Osteoblast (primary cell): ENCODE measurements at regions not wholly inside any gene's neighbourhood (a gene's known extent, or its start where the extent isn't known, plus 50 kb on each side); places are given as distances from the start of the nearest gene placed in this dataset.
A peak's percentile ranks its signal among the peaks of the same experiment; 100 is the strongest.
"Not testable (repeated sequence)": the region's sequence is repeated elsewhere in the genome, so short reads cannot be mapped to it uniquely, and the experiment has no call there.

ENCODE experiments used
- DNase-seq: peaks from one replicate; pipeline ENCODE4 v3.0.0; 2011; ENCODE audit warnings: low spot score, mixed read lengths; ENCODE audit not compliant: insufficient read length; ENCODE audit errors: missing footprints
- H2AFZ ChIP-seq: 2 replicates; pipeline ENCODE4 v1.6.0; 2011; ENCODE audit warnings: mild to moderate bottlenecking, low read length
- H3K27ac ChIP-seq: 2 replicates; pipeline ENCODE4 v1.5.1; 2011; ENCODE audit warnings: mild to moderate bottlenecking, low read depth, low read length, moderate library complexity
- H3K27me3 ChIP-seq: 2 replicates; pipeline ENCODE4 v1.6.0; 2012; ENCODE audit warnings: mild to moderate bottlenecking, control low read depth, inconsistent platforms, low read length, moderate library complexity; ENCODE audit not compliant: insufficient read depth
- H3K36me3 ChIP-seq: 2 replicates; pipeline ENCODE4 v1.5.1; 2011; ENCODE audit warnings: mild to moderate bottlenecking, low read length, control low read depth, moderate library complexity; ENCODE audit not compliant: insufficient read depth
- H3K4me1 ChIP-seq: 2 replicates; pipeline ENCODE4 v1.5.1; 2011; ENCODE audit warnings: mild to moderate bottlenecking, low read length, control low read depth, moderate library complexity; ENCODE audit not compliant: insufficient read depth
- H3K4me2 ChIP-seq: 2 replicates; pipeline ENCODE4 v1.6.0; 2011; ENCODE audit warnings: mild to moderate bottlenecking, low read length; ENCODE audit not compliant: insufficient read depth
- H3K4me3 ChIP-seq: fragments of 200-600 bp; sonication (generic); 3 replicates; pipeline ENCODE4 v1.5.1; 2012; ENCODE audit warnings: mild to moderate bottlenecking, low read length, inconsistent platforms; ENCODE audit not compliant: insufficient read depth
- H3K79me2 ChIP-seq: 2 replicates; pipeline ENCODE4 v1.6.0; 2012; ENCODE audit warnings: mild to moderate bottlenecking, low read length, control low read depth, inconsistent platforms; ENCODE audit not compliant: insufficient read depth
- H3K9me3 ChIP-seq: 2 replicates; pipeline ENCODE4 v1.5.1; 2011; ENCODE audit warnings: low read depth, low read length, control low read depth
- H4K20me1 ChIP-seq: 2 replicates; pipeline ENCODE4 v1.6.0; 2012; ENCODE audit warnings: mild to moderate bottlenecking, low read length, control low read depth; ENCODE audit not compliant: insufficient read depth
- CTCF ChIP-seq: IDR thresholded peaks from 2 replicates; pipeline ENCODE4 v1.5.1; 2011; ENCODE audit warnings: mild to moderate bottlenecking, low read depth, low read length, moderate library complexity; ENCODE audit errors: extremely low read depth

- Histone ChIP-seq H4K20me1 (no peaks in the 10 kb centered on the region), H3K4me2 (no peak overlapping the region), H3K27me3 (no peaks in the 10 kb centered on the region), H3K9me3 (no peaks in the 10 kb centered on the region), H3K27ac (no peak overlapping the region), H2AFZ (no peak overlapping the region), H3K36me3 (no peaks in the 10 kb centered on the region), H3K4me3 (no peak overlapping the region), H3K4me1 (no peaks in the 10 kb centered on the region), H3K79me2 (no peaks in the 10 kb centered on the region)
- DNase-seq = no peak
- no peak for TF ChIP-seq CTCF
Observed at GRCh38 chr13:98075048-98075447, 67.8 kb upstream of the FARP1 start.

- not testable (repeated sequence) for H3K4me3 ChIP-seq, H4K20me1 ChIP-seq, H3K4me1 ChIP-seq, H3K27ac ChIP-seq, H3K36me3 ChIP-seq, H3K79me2 ChIP-seq, DNase-seq, H2AFZ ChIP-seq, H3K27me3 ChIP-seq, H3K9me3 ChIP-seq, H3K4me2 ChIP-seq
Observed at GRCh38 chr13:98076309-98076708, 66.6 kb upstream of the FARP1 start.

DNA sequence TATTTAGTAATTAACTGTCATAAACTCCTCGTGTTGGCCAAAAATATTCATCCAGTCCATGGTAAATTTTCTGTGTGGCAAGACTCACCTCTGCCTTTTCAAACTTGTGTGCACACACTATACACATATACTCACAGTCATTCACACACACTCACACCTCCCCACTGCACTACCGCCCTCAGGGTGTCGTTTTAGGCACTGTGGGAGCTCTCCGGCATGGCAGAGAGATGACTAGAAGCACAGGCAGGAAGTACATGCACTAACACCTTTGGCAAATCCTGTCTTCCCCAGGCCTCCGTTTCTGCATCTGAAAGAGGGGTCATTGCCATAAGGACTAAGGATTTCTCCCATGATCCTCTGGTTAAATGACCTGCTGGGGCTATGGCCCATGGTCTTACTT lies 62.6 kb upstream of the FARP1 start:
- peak; percentile 25 for DNase-seq
- no peak overlapping the region for H3K4me3 ChIP-seq
- H3K79me2 ChIP-seq = no peaks in the 10 kb centered on the region
- H2AFZ ChIP-seq = no peak overlapping the region
- no peak overlapping the region for H3K4me2 ChIP-seq
- TF ChIP-seq CTCF = no peak
- peaks cover 18% of the 10 kb centered on the region for H3K4me1 ChIP-seq
- H3K27ac ChIP-seq = no peak overlapping the region
- no peaks in the 10 kb centered on the region for H4K20me1 ChIP-seq
- no peaks in the 10 kb centered on the region for H3K36me3 ChIP-seq
- H3K9me3 ChIP-seq = no peaks in the 10 kb centered on the region
- no peaks in the 10 kb centered on the region for H3K27me3 ChIP-seq

- Histone ChIP-seq H3K79me2 (no peaks in the 10 kb centered on the region), H3K9me3 (no peaks in the 10 kb centered on the region), H3K4me1 (peaks cover 18% of the 10 kb centered on the region), H3K36me3 (no peaks in the 10 kb centered on the region), H3K4me2 (peak overlapping the region; percentile 29), H3K27me3 (no peaks in the 10 kb centered on the region), H4K20me1 (no peaks in the 10 kb centered on the region), H2AFZ (no peak overlapping the region), H3K4me3 (peak overlapping the region; percentile 2), H3K27ac (peak overlapping the region; percentile 93)
- TF ChIP-seq CTCF = no peak
- DNase-seq = peak; percentile 86
Observed at GRCh38 chr13:98083507-98083906, 59.4 kb upstream of the FARP1 start.
